ENCODE measurements at regions not wholly inside any gene's neighbourhood (a gene's known extent, or its start where the extent isn't known, plus 50 kb on each side); places are given as distances from the start of the nearest gene placed in this dataset.

DNA sequence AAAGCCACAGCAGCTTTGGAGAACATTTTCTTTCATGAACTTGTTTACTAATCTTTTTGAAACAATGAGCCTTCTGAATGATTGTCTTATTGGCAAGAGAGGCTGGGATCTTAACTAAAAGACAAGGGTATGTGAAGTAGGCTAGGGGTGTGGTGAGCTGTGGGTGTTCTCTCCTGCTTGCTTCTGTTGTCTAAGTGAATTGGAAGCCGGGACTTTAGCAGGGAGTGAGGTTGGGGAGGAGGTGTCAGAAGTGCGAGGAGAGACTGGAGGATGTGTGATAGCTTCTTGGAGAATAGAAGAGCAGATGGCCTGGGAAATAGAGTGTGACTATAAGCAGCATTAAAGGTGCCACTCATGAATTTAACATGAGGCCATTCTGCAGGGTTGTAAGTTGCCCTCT is 562.8 kb downstream of the UTRN start:
- Mint-ChIP-seq H3K4me3 (ENCODE audit: unreplicated experiment) (no peak overlapping the region), H3K27me3 (ENCODE audit: unreplicated experiment) (peaks cover 2% of the 10 kb centered on the region), H3K27ac (ENCODE audit: unreplicated experiment) (no peak overlapping the region), H3K9me3 (ENCODE audit: unreplicated experiment) (no peaks in the 10 kb centered on the region), H3K4me1 (ENCODE audit: unreplicated experiment) (no peaks in the 10 kb centered on the region), H3K36me3 (ENCODE audit: low read depth, unreplicated experiment) (peaks cover 17% of the 10 kb centered on the region)
- DNase-seq (ENCODE audit: low spot score) = no peak
- TF ChIP-seq, protein P1, sequence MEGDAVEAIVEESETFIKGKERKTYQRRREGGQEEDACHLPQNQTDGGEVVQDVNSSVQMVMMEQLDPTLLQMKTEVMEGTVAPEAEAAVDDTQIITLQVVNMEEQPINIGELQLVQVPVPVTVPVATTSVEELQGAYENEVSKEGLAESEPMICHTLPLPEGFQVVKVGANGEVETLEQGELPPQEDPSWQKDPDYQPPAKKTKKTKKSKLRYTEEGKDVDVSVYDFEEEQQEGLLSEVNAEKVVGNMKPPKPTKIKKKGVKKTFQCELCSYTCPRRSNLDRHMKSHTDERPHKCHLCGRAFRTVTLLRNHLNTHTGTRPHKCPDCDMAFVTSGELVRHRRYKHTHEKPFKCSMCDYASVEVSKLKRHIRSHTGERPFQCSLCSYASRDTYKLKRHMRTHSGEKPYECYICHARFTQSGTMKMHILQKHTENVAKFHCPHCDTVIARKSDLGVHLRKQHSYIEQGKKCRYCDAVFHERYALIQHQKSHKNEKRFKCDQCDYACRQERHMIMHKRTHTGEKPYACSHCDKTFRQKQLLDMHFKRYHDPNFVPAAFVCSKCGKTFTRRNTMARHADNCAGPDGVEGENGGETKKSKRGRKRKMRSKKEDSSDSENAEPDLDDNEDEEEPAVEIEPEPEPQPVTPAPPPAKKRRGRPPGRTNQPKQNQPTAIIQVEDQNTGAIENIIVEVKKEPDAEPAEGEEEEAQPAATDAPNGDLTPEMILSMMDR (IDR thresholded peaks at IDR 0.05; ENCODE audit: unreplicated experiment) = no peak

DNA sequence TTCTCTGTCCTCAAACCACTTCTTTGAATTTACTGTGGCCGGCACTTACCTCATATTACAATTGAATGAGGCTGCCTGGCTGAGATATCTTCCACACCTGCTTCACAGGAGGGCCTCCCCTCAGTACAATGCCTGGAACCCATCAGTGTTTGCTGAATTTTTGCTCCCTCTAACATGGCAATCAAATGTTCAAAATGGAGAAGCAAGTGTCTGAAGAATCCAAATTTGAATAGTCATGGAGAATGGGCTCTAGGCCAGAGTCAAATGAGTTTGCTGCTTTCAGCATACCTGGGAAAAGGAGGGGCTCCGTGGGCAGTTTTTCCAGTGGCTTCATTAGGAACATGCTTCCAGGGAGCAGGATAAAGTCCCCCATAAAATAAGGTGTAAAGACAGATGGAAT is 564.8 kb downstream of the UTRN start:
- H3K27me3 Mint-ChIP-seq (ENCODE audit: unreplicated experiment) = peaks cover 2% of the 10 kb centered on the region
- H3K27ac Mint-ChIP-seq (ENCODE audit: unreplicated experiment) = no peak overlapping the region
- no peaks in the 10 kb centered on the region for H3K4me1 Mint-ChIP-seq (ENCODE audit: unreplicated experiment)
- H3K4me3 Mint-ChIP-seq (ENCODE audit: unreplicated experiment) = no peak overlapping the region
- H3K9me3 Mint-ChIP-seq (ENCODE audit: unreplicated experiment) = no peaks in the 10 kb centered on the region
- TF ChIP-seq, protein P1 (IDR thresholded peaks at IDR 0.05; ENCODE audit: unreplicated experiment) = no peak
- DNase-seq (ENCODE audit: low spot score) = no peak
- H3K36me3 Mint-ChIP-seq (ENCODE audit: low read depth, unreplicated experiment) = peaks cover 17% of the 10 kb centered on the region

DNA sequence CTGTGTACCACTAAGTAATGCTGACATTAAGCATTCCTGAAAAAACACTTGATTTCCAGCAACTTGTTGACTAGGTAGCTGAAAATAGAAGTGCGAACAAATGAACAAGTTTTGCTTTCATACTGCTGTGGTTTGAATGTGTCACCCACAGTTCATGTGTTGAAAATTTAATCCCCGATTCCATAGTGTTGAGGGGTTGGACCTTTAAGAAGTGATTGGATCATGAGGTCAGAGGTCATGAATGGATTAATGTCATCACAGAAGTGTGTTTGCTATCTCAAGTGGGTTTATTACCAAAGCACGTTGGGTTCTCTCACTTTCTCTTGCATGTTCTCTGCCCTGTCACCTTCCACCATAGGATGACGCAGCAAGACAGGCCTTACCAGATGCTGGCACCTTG is 568.5 kb downstream of the UTRN start:
- H3K36me3 Mint-ChIP-seq (ENCODE audit: low read depth, unreplicated experiment) = peaks cover 4% of the 10 kb centered on the region
- no peak overlapping the region for H3K4me3 Mint-ChIP-seq (ENCODE audit: unreplicated experiment)
- no peak overlapping the region for H3K27ac Mint-ChIP-seq (ENCODE audit: unreplicated experiment)
- H3K9me3 Mint-ChIP-seq (ENCODE audit: unreplicated experiment) = no peaks in the 10 kb centered on the region
- H3K27me3 Mint-ChIP-seq (ENCODE audit: unreplicated experiment) = no peaks in the 10 kb centered on the region
- no peak for DNase-seq (ENCODE audit: low spot score)
- H3K4me1 Mint-ChIP-seq (ENCODE audit: unreplicated experiment) = no peaks in the 10 kb centered on the region
- TF ChIP-seq, protein P1 (IDR thresholded peaks at IDR 0.05; ENCODE audit: unreplicated experiment) = no peak

DNA sequence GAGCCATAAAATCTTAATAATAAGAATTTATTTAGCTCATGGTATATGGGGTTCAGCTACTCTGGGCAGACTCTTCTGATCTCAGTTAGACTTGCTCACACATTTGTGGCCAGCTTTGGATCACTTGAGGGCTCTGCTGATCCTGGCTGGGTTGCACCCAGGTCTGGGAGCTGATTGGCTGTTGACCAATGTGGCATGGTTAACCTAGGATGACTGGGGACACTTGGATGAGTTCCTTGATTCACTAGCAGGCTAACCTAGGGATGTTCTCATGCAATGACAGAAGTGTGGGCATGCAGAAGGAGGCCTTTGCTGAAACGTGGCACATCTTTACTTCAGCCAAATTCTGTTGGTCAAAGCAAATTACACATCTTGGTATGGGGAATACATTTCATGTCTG is 569.5 kb downstream of the UTRN start:
- TF ChIP-seq, protein P1 (IDR thresholded peaks at IDR 0.05; ENCODE audit: unreplicated experiment) = no peak
- H3K9me3 Mint-ChIP-seq (ENCODE audit: unreplicated experiment) = no peaks in the 10 kb centered on the region
- no peaks in the 10 kb centered on the region for H3K4me1 Mint-ChIP-seq (ENCODE audit: unreplicated experiment)
- peaks cover 4% of the 10 kb centered on the region for H3K36me3 Mint-ChIP-seq (ENCODE audit: low read depth, unreplicated experiment)
- H3K27ac Mint-ChIP-seq (ENCODE audit: unreplicated experiment) = no peak overlapping the region
- no peak for DNase-seq (ENCODE audit: low spot score)
- no peak overlapping the region for H3K4me3 Mint-ChIP-seq (ENCODE audit: unreplicated experiment)
- H3K27me3 Mint-ChIP-seq (ENCODE audit: unreplicated experiment) = no peaks in the 10 kb centered on the region

DNA sequence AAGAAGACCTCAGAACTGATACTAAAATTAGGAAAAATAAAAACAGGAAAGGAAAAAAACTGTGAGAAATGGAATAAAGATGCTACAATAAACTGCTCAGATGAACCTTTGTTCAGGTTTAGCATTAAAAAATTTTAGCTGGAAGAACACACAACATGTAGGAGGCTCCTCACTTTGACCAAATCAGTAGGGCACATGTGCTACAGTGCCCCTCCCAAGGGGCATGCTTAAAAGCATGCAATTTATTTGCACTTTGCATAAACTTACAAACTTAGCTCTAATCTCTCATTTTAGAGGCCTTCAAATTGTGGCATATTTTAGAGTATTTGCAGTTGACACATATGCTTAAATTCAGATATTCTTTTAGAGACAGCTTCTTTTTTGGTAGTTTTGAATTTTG is 570.2 kb downstream of the UTRN start:
- Mint-ChIP-seq H3K4me1 (ENCODE audit: unreplicated experiment) (no peaks in the 10 kb centered on the region), H3K36me3 (ENCODE audit: low read depth, unreplicated experiment) (peaks cover 4% of the 10 kb centered on the region), H3K27ac (ENCODE audit: unreplicated experiment) (no peak overlapping the region), H3K4me3 (ENCODE audit: unreplicated experiment) (no peak overlapping the region), H3K27me3 (ENCODE audit: unreplicated experiment) (no peaks in the 10 kb centered on the region), H3K9me3 (ENCODE audit: unreplicated experiment) (no peaks in the 10 kb centered on the region)
- no peak for DNase-seq (ENCODE audit: low spot score)
- TF ChIP-seq, protein P1 (IDR thresholded peaks at IDR 0.05; ENCODE audit: unreplicated experiment) = no peak

Measured in endothelial cell (in vitro differentiated cells).